ENCODE measurements at regions not wholly inside any gene's neighbourhood (a gene's known extent, or its start where the extent isn't known, plus 50 kb on each side); places are given as distances from the start of the nearest gene placed in this dataset.

- TF ChIP-seq POLR2A (IDR thresholded peaks at IDR 0.05) (no peak), EP300 (IDR thresholded peaks at IDR 0.05) (no peak), CTCF (IDR thresholded peaks at IDR 0.05) (no peak), POLR2AphosphoS5 (IDR thresholded peaks at IDR 0.05) (no peak)
These were observed 972.0 kb upstream of the LRRTM1 start for GRCh38 chr2:81276595-81276994.

Measured in upper lobe of left lung (tissue), 4 donors.